Esophagus muscularis mucosa (tissue), 4 donors: ENCODE measurements at regions not wholly inside any gene's neighbourhood (a gene's known extent, or its start where the extent isn't known, plus 50 kb on each side); places are given as distances from the start of the nearest gene placed in this dataset.
"Not testable (repeated sequence)": the region's sequence is repeated elsewhere in the genome, so short reads cannot be mapped to it uniquely, and the experiment has no call there.

Source experiments
- DNase-seq: peaks from one replicate; pipeline ENCODE4 v3.0.0-alpha.2; 2017; ENCODE audit errors: extremely low spot score
- H3K27ac ChIP-seq, 4 donors: fragments of 200-600 bp; sonication (generic); replicated peaks in 1 of 4; 1 replicate in 3 of 4; 2 replicates in 1 of 4; pipeline ENCODE4 v1.5.1; 2016 to 2019; ENCODE audit warnings: mild to moderate bottlenecking in 1 of 4
- H3K27me3 ChIP-seq, 4 donors: fragments of 200-600 bp; sonication (generic); one replicate each; pipeline versions ENCODE4 v1.5.1 to v1.6.0; 2016 to 2019
- H3K36me3 ChIP-seq, 4 donors: fragments of 200-600 bp; sonication (generic); one replicate each; pipeline ENCODE4 v1.5.1; 2016 to 2019
- H3K4me1 ChIP-seq, 4 donors: fragments of 200-600 bp; sonication (generic); one replicate each; pipeline ENCODE4 v1.5.1; 2016 to 2019
- H3K4me3 ChIP-seq, 4 donors: fragments of 200-600 bp; sonication (generic); 1 replicate in 2 of 4; 2 replicates in 2 of 4; pipeline ENCODE4 v1.5.1; 2016 to 2019; ENCODE audit warnings: mild to moderate bottlenecking in 4 of 4, moderate library complexity in 1 of 4
- H3K9me3 ChIP-seq, 4 donors: fragments of 200-600 bp; sonication (generic); 1 replicate in 3 of 4; 2 replicates in 1 of 4; pipeline ENCODE4 v1.5.1; 2016 to 2019
- EP300 ChIP-seq: sonication (generic); formaldehyde crosslinking; IDR thresholded peaks from one replicate; pipeline ENCODE4 v1.6.1; 2017; ENCODE audit warnings: antibody characterized with exemption
- POLR2A ChIP-seq: fragments of 450-650 bp; IDR thresholded peaks from one replicate; pipeline ENCODE4 v1.6.1; 2017; ENCODE audit warnings: antibody characterized with exemption, moderate library complexity, mild to moderate bottlenecking, low read depth
- POLR2AphosphoS5 ChIP-seq, 2 donors: sonication (generic); formaldehyde crosslinking; IDR thresholded peaks; one replicate each; pipeline ENCODE4 v1.6.1; 2017; ENCODE audit warnings: antibody characterized with exemption in 2 of 2
- WGBS: methylation state at CpG from one replicate; pipeline ENCODE4 v1.1.5; 2018; 5-methylcytosine and 5-hydroxymethylcytosine counted together
- intact Hi-C: fragments of 100-400 bp; cut with DNase I; formaldehyde crosslinking; loops from one replicate; pipeline ENCODE4 v1.15.1; 2023
- TF ChIP-seq, protein P1 (sequence below), 3 experiments: fragments of 200-600 bp in 2 of 3; fragments of 450-650 bp in 1 of 3; sonication (generic) in 2 of 3; IDR thresholded peaks; one replicate each; pipeline ENCODE4 v1.5.1; 2017 to 2019; ENCODE audit warnings: antibody characterized with exemption in 3 of 3, mild to moderate bottlenecking in 2 of 3, moderate library complexity in 1 of 3

- H3K27ac ChIP-seq, DNase-seq, H3K4me3 ChIP-seq, intact Hi-C loops, H3K36me3 ChIP-seq, H3K27me3 ChIP-seq, H3K9me3 ChIP-seq: not testable (repeated sequence)
- 98% methylated on average over 2 of the region's 2 CpGs for WGBS
- peaks cover 13 to 27% (median 18%) of the 10 kb centered on the region in 4 donors for H3K4me1 ChIP-seq
Observed at GRCh38 chr2:55124682-55125081, 74.4 kb upstream of the RTN4 start.

- DNase-seq: no peak
- H3K27me3 ChIP-seq: no peaks in the 10 kb centered on the region
- intact Hi-C loops: no loop called here
- TF ChIP-seq, protein P1, sequence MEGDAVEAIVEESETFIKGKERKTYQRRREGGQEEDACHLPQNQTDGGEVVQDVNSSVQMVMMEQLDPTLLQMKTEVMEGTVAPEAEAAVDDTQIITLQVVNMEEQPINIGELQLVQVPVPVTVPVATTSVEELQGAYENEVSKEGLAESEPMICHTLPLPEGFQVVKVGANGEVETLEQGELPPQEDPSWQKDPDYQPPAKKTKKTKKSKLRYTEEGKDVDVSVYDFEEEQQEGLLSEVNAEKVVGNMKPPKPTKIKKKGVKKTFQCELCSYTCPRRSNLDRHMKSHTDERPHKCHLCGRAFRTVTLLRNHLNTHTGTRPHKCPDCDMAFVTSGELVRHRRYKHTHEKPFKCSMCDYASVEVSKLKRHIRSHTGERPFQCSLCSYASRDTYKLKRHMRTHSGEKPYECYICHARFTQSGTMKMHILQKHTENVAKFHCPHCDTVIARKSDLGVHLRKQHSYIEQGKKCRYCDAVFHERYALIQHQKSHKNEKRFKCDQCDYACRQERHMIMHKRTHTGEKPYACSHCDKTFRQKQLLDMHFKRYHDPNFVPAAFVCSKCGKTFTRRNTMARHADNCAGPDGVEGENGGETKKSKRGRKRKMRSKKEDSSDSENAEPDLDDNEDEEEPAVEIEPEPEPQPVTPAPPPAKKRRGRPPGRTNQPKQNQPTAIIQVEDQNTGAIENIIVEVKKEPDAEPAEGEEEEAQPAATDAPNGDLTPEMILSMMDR (IDR thresholded peaks at IDR 0.05): no peak
- TF ChIP-seq POLR2A (no peak), POLR2AphosphoS5 (IDR thresholded peaks at IDR 0.05) (no peak), EP300 (no peak)
- no peaks in the 10 kb centered on the region for H3K9me3 ChIP-seq
- H3K27ac ChIP-seq: no peak overlapping the region
- 87% methylated on average over 2 of the region's 2 CpGs for WGBS
- no peak overlapping the region for H3K4me3 ChIP-seq
- no peaks in the 10 kb centered on the region for H3K36me3 ChIP-seq
- peaks cover 17 to 35% (median 24%) of the 10 kb centered on the region in 4 donors for H3K4me1 ChIP-seq
Observed at GRCh38 chr2:55123851-55124269, 73.6 kb upstream of the RTN4 start.

DNA sequence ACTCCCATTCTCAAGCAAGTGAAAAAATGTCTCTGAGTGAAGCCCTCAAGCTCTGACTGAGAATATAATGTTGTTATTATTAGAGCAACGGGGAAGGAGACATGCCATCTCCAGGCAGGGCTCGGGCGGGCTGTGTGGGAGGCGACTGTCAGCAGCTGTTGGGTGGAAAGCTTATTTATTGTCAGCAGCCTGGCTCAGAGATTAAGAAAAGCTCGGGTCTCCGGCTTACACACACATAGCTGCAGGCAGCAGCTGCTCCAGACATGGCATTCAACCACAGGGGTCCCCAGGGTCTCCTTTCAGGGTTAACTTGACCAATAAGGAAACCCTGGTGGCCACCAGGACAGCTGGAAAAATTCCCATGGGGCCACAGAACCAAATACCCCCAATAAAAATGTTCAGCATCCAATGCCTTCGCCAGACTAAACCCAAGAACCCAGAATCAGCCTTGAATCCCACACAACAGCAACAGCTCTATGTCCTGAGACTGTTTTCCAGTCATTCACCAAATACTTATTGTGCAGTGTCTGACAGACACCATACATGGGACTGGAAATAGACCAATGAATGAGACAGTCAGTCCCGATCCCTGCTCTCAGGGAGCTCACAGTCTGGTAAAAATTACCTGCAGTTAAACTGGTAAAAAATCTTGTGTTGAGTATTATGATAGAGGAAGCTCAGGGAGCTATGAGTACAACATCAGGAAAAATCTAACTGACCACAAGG lies 70.5 kb upstream of the RTN4 start:
- Histone ChIP-seq H3K9me3 (no peaks in the 10 kb centered on the region), H3K4me1 (peaks cover 17 to 47% (median 39%) of the 10 kb centered on the region in 4 donors), H3K4me3 (no peak overlapping the region), H3K27me3 (no peaks in the 10 kb centered on the region), H3K27ac (peak overlapping the region; percentile 59 to 72 (median 64)), H3K36me3 (no peaks in the 10 kb centered on the region)
- 25% methylated on average over 8 of the region's 8 CpGs for WGBS
- no peak for DNase-seq
- intact Hi-C loops: no loop called here
- no peak for TF ChIP-seq EP300
- TF ChIP-seq POLR2AphosphoS5 (IDR thresholded peaks at IDR 0.05): no peak
- TF ChIP-seq, protein P1 (IDR thresholded peaks at IDR 0.05): no peak
- TF ChIP-seq POLR2A: no peak

DNA sequence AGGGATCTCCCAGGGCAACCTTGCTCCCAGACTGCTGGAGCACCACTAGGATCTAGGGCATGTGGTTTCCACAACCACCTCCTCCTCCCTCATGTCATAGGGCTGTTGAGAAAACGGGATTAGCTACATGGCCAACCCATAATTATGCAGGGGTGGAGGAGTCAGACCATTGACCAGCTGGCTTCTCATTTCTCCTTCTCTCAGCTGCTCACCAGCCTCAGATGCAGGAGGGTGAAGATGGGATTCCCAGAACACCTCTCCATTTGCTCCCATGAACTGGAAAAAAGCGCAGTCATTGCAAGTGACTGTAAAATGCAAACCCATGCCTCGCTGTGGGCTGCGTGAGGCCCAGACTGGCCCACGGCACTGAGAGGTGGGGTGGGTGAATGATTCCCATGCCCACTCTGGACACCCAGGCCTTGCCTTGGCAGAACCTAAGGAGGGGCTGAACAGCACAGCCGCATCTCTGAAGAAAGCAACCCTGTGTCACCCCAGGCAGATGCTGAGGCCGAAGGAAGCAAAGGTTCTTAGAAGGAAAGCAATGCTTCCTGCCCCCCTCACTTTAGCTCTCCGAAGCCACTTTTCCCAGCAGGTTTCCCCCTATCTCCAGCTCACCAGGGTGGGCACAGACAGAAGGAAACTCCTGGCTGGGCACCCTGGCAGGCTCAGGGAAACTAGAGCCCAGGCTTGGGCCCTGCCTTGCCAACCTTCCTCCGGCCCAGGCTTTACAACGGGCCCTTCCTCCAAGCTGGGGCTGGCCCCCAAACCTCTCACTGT lies 69.6 kb upstream of the RTN4 start:
- Histone ChIP-seq H3K27ac (peak overlapping the region; percentile 59 to 72 (median 64)), H3K27me3 (no peaks in the 10 kb centered on the region), H3K4me1 (peaks cover 17 to 51% (median 42%) of the 10 kb centered on the region in 4 donors), H3K36me3 (no peaks in the 10 kb centered on the region), H3K4me3 (no peak overlapping the region), H3K9me3 (no peaks in the 10 kb centered on the region)
- TF ChIP-seq, protein P1 (IDR thresholded peaks at IDR 0.05): no peak
- TF ChIP-seq POLR2A (no peak), EP300 (no peak), POLR2AphosphoS5 (IDR thresholded peaks at IDR 0.05) (no peak)
- intact Hi-C loops: loop anchor here (5.0 kb wide), 1 partner anchor 32 kb away; no protein-coding TSS in a partner anchor
- DNase-seq: no peak
- WGBS: 71% methylated on average over 9 of the region's 10 CpGs

DNA sequence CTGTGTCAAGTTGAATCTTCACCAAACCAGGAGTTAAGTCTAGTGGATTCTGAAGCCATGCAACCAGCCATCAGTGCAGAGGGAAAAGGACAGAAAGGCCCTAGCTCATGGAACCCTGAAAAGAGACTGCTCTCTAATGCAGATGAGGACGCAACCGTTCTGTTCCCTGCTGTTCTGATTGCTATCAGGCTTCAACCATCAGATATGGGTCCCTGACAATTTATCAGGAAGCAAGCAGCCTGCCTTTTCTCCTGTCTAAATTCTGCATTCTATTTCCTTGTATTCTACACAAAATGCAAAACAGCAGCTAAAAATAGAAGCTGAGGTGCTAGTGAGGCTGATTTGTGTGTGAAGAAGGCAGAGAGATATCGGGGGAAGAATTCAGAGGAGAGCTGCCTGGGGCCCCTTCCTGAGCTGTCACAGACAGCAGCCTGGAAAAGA lies 68.4 kb upstream of the RTN4 start:
- intact Hi-C loops: loop anchor here (5.0 kb wide), 1 partner anchor 34 kb away; no protein-coding TSS in a partner anchor
- no peaks in the 10 kb centered on the region for H3K36me3 ChIP-seq
- no peaks in the 10 kb centered on the region for H3K9me3 ChIP-seq
- peaks cover 17 to 62% (median 48%) of the 10 kb centered on the region in 4 donors for H3K4me1 ChIP-seq
- DNase-seq: no peak
- H3K27me3 ChIP-seq: no peaks in the 10 kb centered on the region
- TF ChIP-seq EP300 (no peak), POLR2A (no peak)
- WGBS: 44% methylated on average over 3 of the region's 3 CpGs
- H3K4me3 ChIP-seq: no peak overlapping the region
- H3K27ac ChIP-seq: peak overlapping the region in 1 of 4 donors; percentile 2
